K562 (cell line): ENCODE measurements at regions not wholly inside any gene's neighbourhood (a gene's known extent, or its start where the extent isn't known, plus 50 kb on each side); places are given as distances from the start of the nearest gene placed in this dataset.

ENCODE experiments used
- AFF4 ChIP-seq: sonication (generic); formaldehyde crosslinking; IDR thresholded peaks from 2 replicates; pipeline ENCODE4 v1.8.0; 2023; ENCODE audit warnings: mild to moderate bottlenecking, missing genetic modification reagents
- BRD9 ChIP-seq: fragments of 450-650 bp; IDR thresholded peaks from 2 replicates; pipeline ENCODE4 v1.6.1; 2018; ENCODE audit warnings: low read depth; ENCODE audit not compliant: partially characterized antibody
- C11orf30 ChIP-seq: fragments of 450-650 bp; IDR thresholded peaks from 2 replicates; pipeline ENCODE4 v1.6.1; 2016; ENCODE audit warnings: low read depth, mild to moderate bottlenecking
- CBFA2T2 ChIP-seq: fragments of 450-650 bp; conservative IDR thresholded peaks from 2 replicates; pipeline ENCODE4 v1.6.1; 2017; ENCODE audit warnings: mild to moderate bottlenecking
- JUND ChIP-seq, 2 experiments: IDR thresholded peaks; 2 replicates in 1 of 2; 3 replicates in 1 of 2; pipeline ENCODE4 v1.6.1; 2011; ENCODE audit warnings: borderline replicate concordance in 2 of 2, low read depth in 2 of 2, low read length in 2 of 2, improper control_type of control experiment in 1 of 2, missing biosample characterization in 1 of 2, missing genetic modification characterization in 1 of 2, missing genetic modification reagents in 1 of 2
- MTA2 ChIP-seq: fragments of 450-650 bp; IDR thresholded peaks from 2 replicates; pipeline ENCODE4 v1.6.1; 2016; ENCODE audit warnings: low read depth
- PBX2 ChIP-seq, 2 experiments: IDR thresholded peaks in 1 of 2; conservative IDR thresholded peaks in 1 of 2; 2 replicates each; pipeline ENCODE4 v1.6.1; 2016; ENCODE audit warnings: low read depth in 2 of 2, mild to moderate bottlenecking in 1 of 2, missing compliant biosample characterization in 1 of 2, missing genetic modification characterization in 1 of 2, moderate library complexity in 1 of 2
- RAD21 ChIP-seq, 2 experiments: fragments of 250-450 bp in 1 of 2; fragments of 450-650 bp in 1 of 2; sonication (Bioruptor Pico) in 1 of 2; formaldehyde crosslinking in 1 of 2; IDR thresholded peaks in 1 of 2; conservative IDR thresholded peaks in 1 of 2; 2 replicates each; pipeline versions ENCODE4 v1.4.0 to v1.8.0; 2020 to 2022; ENCODE audit warnings: mild to moderate bottlenecking in 2 of 2, moderate library complexity in 1 of 2
- RBM15 ChIP-seq: fragments of 200-400 bp; formaldehyde crosslinking; IDR thresholded peaks from 2 replicates; pipeline ENCODE4 v1.6.1; 2018; ENCODE audit warnings: mild to moderate bottlenecking, low read length, moderate library complexity; ENCODE audit not compliant: insufficient read depth
- TEAD2 ChIP-seq: fragments of 450-650 bp; IDR thresholded peaks from 2 replicates; pipeline ENCODE4 v1.6.1; 2016; ENCODE audit warnings: missing genetic modification characterization, control low read depth, missing compliant biosample characterization
- ZNF785 ChIP-seq: fragments of 250-450 bp; sonication (Bioruptor Pico); IDR thresholded peaks from 2 replicates; pipeline ENCODE4 v1.4.0; 2020; ENCODE audit warnings: mild to moderate bottlenecking
- TF ChIP-seq, protein P1 (sequence below): fragments of 450-650 bp; IDR thresholded peaks from 2 replicates; pipeline ENCODE4 v1.7.0; 2016; ENCODE audit warnings: borderline replicate concordance
- TF ChIP-seq, protein P2 (sequence below): fragments of 450-650 bp; IDR thresholded peaks from 2 replicates; pipeline ENCODE4 v1.6.1; 2017; ENCODE audit warnings: antibody characterized with exemption
- TF ChIP-seq, protein P3 (sequence below): fragments of 450-650 bp; IDR thresholded peaks from 2 replicates; pipeline ENCODE4 v1.6.1; 2016

DNA sequence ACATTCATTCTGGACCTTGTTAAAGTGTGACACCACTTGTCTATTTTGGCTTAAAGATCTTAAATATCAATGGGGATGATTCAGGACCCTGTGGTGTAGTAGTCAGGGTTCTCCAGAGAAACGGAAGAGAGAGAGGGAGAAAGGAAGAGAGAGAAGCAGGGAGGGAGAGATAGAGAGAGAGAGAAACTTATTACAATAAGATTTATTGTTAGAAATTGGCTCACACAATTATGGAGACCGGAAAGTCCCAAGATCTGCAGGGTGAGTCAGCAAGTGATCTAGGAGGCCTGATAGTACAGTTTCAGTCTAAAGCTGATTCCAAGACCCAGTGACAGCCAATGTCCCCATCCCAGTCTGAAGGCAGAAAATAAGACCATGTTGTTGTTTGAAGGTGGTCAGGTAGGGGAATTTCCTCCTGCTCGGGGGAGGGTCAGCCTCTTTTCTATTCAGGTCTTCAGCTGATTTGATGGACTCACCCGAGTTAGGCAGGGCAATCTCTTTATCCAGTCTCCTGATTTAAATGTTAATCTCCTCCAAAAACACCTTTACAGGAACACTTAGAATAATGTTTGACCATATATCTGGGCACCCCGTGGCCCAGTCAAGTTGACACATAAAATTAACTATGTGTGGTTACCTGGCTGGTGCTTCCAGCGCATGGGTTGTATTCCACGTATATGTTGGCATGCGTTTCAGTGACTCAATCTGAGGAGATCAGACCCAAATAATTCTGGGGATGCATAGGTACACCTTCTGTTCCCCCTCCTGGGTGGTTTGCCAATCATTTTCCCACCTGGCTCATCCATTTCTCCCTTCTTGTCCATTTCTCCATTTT, 1350.5 kb downstream of the TBC1D22A start (continued):
- TF ChIP-seq, protein P1, sequence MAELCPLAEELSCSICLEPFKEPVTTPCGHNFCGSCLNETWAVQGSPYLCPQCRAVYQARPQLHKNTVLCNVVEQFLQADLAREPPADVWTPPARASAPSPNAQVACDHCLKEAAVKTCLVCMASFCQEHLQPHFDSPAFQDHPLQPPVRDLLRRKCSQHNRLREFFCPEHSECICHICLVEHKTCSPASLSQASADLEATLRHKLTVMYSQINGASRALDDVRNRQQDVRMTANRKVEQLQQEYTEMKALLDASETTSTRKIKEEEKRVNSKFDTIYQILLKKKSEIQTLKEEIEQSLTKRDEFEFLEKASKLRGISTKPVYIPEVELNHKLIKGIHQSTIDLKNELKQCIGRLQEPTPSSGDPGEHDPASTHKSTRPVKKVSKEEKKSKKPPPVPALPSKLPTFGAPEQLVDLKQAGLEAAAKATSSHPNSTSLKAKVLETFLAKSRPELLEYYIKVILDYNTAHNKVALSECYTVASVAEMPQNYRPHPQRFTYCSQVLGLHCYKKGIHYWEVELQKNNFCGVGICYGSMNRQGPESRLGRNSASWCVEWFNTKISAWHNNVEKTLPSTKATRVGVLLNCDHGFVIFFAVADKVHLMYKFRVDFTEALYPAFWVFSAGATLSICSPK: no peak
- TF ChIP-seq RAD21 (CRISPR knock-in tag; conservative IDR thresholded peaks at IDR 0.05 in 1 of 2, IDR thresholded peaks at IDR 0.05 in 1 of 2) (no peak), ZNF785 (CRISPR knock-in tag) (no peak), MTA2 (no peak), AFF4 (CRISPR knock-in tag) (no peak), CBFA2T2 (no peak), TEAD2 (no peak), PBX2 (CRISPR knock-in tag; IDR thresholded peaks at IDR 0.05; ENCODE audit: low read depth) (no peak), PBX2 (tag; conservative IDR thresholded peaks at IDR 0.05; ENCODE audit: low read depth) (peak; percentile 46; the same call in 1 of the 2 replicates), BRD9 (no peak), RBM15 (no peak), C11orf30 (peak; percentile 47), JUND (IDR thresholded peaks at IDR 0.05; ENCODE audit: borderline replicate concordance, low read depth, low read length) (peak; percentile 33; the same call in 1 of the 2 replicates), JUND (tag; IDR thresholded peaks at IDR 0.05; ENCODE audit: borderline replicate concordance, low read depth, low read length) (no peak)
- TF ChIP-seq, protein P2, sequence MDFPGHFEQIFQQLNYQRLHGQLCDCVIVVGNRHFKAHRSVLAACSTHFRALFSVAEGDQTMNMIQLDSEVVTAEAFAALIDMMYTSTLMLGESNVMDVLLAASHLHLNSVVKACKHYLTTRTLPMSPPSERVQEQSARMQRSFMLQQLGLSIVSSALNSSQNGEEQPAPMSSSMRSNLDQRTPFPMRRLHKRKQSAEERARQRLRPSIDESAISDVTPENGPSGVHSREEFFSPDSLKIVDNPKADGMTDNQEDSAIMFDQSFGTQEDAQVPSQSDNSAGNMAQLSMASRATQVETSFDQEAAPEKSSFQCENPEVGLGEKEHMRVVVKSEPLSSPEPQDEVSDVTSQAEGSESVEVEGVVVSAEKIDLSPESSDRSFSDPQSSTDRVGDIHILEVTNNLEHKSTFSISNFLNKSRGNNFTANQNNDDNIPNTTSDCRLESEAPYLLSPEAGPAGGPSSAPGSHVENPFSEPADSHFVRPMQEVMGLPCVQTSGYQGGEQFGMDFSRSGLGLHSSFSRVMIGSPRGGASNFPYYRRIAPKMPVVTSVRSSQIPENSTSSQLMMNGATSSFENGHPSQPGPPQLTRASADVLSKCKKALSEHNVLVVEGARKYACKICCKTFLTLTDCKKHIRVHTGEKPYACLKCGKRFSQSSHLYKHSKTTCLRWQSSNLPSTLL: no peak
- TF ChIP-seq, protein P3, sequence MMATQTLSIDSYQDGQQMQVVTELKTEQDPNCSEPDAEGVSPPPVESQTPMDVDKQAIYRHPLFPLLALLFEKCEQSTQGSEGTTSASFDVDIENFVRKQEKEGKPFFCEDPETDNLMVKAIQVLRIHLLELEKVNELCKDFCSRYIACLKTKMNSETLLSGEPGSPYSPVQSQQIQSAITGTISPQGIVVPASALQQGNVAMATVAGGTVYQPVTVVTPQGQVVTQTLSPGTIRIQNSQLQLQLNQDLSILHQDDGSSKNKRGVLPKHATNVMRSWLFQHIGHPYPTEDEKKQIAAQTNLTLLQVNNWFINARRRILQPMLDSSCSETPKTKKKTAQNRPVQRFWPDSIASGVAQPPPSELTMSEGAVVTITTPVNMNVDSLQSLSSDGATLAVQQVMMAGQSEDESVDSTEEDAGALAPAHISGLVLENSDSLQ: no peak
